ENCODE measurements at regions not wholly inside any gene's neighbourhood (a gene's known extent, or its start where the extent isn't known, plus 50 kb on each side); places are given as distances from the start of the nearest gene placed in this dataset.

DNA sequence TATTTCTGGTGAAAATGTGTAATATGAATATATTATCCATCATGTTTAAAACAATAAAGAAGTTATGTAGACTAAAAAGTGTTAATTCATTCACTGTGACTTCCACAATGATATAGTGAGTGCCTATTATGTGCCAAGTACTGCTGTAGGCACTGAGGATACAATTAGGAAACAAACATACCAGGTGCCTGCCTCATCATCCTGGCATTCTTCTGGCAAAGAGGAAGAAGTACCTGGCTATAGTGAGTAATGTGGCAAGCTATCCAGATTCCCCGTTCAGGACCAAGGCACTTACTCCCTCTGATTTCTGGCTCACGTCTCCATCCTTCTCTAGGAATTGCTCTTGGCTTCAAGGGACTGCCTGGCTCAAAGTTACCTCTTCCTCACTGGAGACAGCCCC is 77.5 kb upstream of the CLMP start:
- CTCF ChIA-PET (ENCODE audit: low intra/inter-chr PET ratio, low total read pairs): no interaction called here

More for the DNA sequence above, 77.5 kb upstream of the CLMP start:
- Histone ChIP-seq H3K27ac (ENCODE audit: extremely low read length, insufficient read depth, low read length) (no peak overlapping the region), H3K9ac (ENCODE audit: insufficient read depth, low read depth, low read length) (no peak overlapping the region), H3K9me3 (ENCODE audit: low read length) (no peaks in the 10 kb centered on the region), H3K4me2 (ENCODE audit: low read depth, low read length) (no peak overlapping the region), H3K4me3 (replicated peaks in 1 of 3; ENCODE audit: insufficient read depth in 1 of 3, low read depth in 2 of 3, low read length in 3 of 3) (no peak overlapping the region), H3K36me3 (replicated peaks in 1 of 2; ENCODE audit: control insufficient read depth in 1 of 2, insufficient read depth in 2 of 2, low read length in 2 of 2) (no peaks in the 10 kb centered on the region), H2AFZ (ENCODE audit: low read length) (no peak overlapping the region), H3K4me1 (ENCODE audit: insufficient read depth, low read length) (no peaks in the 10 kb centered on the region), H4K20me1 (ENCODE audit: insufficient read depth, low read length) (no peaks in the 10 kb centered on the region), H3K27me3 (ENCODE audit: control insufficient read depth in 1 of 2, insufficient read depth in 2 of 2, low read length in 2 of 2) (no peaks in the 10 kb centered on the region; a peak in 1 of 5 replicates), H3K79me2 (ENCODE audit: insufficient read depth, low read length) (no peaks in the 10 kb centered on the region)
- 22% methylated on average over 2 of the region's 2 CpGs for WGBS (ENCODE audit: low lambda C conversion rate)
- no peak for ATAC-seq
- no peak for TF ChIP-seq TBX3 (IDR thresholded peaks at IDR 0.05; ENCODE audit: borderline replicate concordance)
- TF ChIP-seq MAFK (conservative IDR thresholded peaks at IDR 0.05 in 1 of 2, IDR thresholded peaks at IDR 0.05 in 1 of 2; ENCODE audit: low read length in 2 of 2): no peak
- no peak for TF ChIP-seq ATF1 (CRISPR knock-in tag; IDR thresholded peaks at IDR 0.05)
- TF ChIP-seq, protein P1, sequence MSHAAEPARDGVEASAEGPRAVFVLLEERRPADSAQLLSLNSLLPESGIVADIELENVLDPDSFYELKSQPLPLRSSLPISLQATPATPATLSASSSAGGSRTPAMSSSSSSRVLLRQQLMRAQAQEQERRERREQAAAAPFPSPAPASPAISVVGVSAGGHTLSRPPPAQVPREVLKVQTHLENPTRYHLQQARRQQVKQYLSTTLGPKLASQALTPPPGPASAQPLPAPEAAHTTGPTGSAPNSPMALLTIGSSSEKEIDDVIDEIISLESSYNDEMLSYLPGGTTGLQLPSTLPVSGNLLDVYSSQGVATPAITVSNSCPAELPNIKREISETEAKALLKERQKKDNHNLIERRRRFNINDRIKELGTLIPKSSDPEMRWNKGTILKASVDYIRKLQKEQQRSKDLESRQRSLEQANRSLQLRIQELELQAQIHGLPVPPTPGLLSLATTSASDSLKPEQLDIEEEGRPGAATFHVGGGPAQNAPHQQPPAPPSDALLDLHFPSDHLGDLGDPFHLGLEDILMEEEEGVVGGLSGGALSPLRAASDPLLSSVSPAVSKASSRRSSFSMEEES (CRISPR knock-in tag; IDR thresholded peaks at IDR 0.05): no peak
- TF ChIP-seq ZNF263 (CRISPR knock-in tag; IDR thresholded peaks at IDR 0.05): no peak
- TF ChIP-seq CHCHD3 (CRISPR knock-in tag; IDR thresholded peaks at IDR 0.05): no peak
- no peak for TF ChIP-seq SMARCC2 (IDR thresholded peaks at IDR 0.05)
- TF ChIP-seq, protein P2, sequence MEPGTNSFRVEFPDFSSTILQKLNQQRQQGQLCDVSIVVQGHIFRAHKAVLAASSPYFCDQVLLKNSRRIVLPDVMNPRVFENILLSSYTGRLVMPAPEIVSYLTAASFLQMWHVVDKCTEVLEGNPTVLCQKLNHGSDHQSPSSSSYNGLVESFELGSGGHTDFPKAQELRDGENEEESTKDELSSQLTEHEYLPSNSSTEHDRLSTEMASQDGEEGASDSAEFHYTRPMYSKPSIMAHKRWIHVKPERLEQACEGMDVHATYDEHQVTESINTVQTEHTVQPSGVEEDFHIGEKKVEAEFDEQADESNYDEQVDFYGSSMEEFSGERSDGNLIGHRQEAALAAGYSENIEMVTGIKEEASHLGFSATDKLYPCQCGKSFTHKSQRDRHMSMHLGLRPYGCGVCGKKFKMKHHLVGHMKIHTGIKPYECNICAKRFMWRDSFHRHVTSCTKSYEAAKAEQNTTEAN (CRISPR knock-in tag; conservative IDR thresholded peaks at IDR 0.05): no peak
- no peak for TF ChIP-seq ZNF260 (CRISPR knock-in tag; IDR thresholded peaks at IDR 0.05; ENCODE audit: borderline replicate concordance, low read depth)
- TF ChIP-seq, protein P3, sequence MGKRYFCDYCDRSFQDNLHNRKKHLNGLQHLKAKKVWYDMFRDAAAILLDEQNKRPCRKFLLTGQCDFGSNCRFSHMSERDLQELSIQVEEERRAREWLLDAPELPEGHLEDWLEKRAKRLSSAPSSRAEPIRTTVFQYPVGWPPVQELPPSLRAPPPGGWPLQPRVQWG (CRISPR knock-in tag; IDR thresholded peaks at IDR 0.05; ENCODE audit: borderline replicate concordance, low read depth): no peak
- no peak for TF ChIP-seq SIX4 (CRISPR knock-in tag; IDR thresholded peaks at IDR 0.05)
- no peak for TF ChIP-seq ZNF3 (CRISPR knock-in tag; IDR thresholded peaks at IDR 0.05)
- TF ChIP-seq, protein P4, sequence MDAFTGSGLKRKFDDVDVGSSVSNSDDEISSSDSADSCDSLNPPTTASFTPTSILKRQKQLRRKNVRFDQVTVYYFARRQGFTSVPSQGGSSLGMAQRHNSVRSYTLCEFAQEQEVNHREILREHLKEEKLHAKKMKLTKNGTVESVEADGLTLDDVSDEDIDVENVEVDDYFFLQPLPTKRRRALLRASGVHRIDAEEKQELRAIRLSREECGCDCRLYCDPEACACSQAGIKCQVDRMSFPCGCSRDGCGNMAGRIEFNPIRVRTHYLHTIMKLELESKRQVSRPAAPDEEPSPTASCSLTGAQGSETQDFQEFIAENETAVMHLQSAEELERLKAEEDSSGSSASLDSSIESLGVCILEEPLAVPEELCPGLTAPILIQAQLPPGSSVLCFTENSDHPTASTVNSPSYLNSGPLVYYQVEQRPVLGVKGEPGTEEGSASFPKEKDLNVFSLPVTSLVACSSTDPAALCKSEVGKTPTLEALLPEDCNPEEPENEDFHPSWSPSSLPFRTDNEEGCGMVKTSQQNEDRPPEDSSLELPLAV (CRISPR knock-in tag; conservative IDR thresholded peaks at IDR 0.05; ENCODE audit: low read depth): no peak
- TF ChIP-seq, protein P5, sequence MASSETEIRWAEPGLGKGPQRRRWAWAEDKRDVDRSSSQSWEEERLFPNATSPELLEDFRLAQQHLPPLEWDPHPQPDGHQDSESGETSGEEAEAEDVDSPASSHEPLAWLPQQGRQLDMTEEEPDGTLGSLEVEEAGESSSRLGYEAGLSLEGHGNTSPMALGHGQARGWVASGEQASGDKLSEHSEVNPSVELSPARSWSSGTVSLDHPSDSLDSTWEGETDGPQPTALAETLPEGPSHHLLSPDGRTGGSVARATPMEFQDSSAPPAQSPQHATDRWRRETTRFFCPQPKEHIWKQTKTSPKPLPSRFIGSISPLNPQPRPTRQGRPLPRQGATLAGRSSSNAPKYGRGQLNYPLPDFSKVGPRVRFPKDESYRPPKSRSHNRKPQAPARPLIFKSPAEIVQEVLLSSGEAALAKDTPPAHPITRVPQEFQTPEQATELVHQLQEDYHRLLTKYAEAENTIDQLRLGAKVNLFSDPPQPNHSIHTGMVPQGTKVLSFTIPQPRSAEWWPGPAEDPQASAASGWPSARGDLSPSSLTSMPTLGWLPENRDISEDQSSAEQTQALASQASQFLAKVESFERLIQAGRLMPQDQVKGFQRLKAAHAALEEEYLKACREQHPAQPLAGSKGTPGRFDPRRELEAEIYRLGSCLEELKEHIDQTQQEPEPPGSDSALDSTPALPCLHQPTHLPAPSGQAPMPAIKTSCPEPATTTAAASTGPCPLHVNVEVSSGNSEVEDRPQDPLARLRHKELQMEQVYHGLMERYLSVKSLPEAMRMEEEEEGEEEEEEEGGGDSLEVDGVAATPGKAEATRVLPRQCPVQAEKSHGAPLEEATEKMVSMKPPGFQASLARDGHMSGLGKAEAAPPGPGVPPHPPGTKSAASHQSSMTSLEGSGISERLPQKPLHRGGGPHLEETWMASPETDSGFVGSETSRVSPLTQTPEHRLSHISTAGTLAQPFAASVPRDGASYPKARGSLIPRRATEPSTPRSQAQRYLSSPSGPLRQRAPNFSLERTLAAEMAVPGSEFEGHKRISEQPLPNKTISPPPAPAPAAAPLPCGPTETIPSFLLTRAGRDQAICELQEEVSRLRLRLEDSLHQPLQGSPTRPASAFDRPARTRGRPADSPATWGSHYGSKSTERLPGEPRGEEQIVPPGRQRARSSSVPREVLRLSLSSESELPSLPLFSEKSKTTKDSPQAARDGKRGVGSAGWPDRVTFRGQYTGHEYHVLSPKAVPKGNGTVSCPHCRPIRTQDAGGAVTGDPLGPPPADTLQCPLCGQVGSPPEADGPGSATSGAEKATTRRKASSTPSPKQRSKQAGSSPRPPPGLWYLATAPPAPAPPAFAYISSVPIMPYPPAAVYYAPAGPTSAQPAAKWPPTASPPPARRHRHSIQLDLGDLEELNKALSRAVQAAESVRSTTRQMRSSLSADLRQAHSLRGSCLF (CRISPR knock-in tag; IDR thresholded peaks at IDR 0.05; ENCODE audit: borderline replicate concordance): no peak
- TF ChIP-seq ZSCAN21 (CRISPR knock-in tag; IDR thresholded peaks at IDR 0.05; ENCODE audit: borderline replicate concordance): no peak
- no peak for TF ChIP-seq ZNF619 (CRISPR knock-in tag; IDR thresholded peaks at IDR 0.05)
- TF ChIP-seq ZNF607 (CRISPR knock-in tag; IDR thresholded peaks at IDR 0.05; ENCODE audit: borderline replicate concordance): no peak
- in situ Hi-C loops (cut with HindIII; ENCODE audit: extremely low pct_ligation_motif_present, low pct_unique_long_range_greater_than_20kb) (no loop called here), intact Hi-C loops (cut with micrococcal nuclease; ENCODE audit: unreplicated experiment) (no loop called here)
- POLR2A ChIA-PET: no interaction called here
- FAIRE-seq: no peak
- no TSS peak for BruUV-seq (replicated peaks)
- no peak for DNase-seq (ENCODE audit: low spot score)

All from HepG2 (cell line).